PC-3 (cell line): ENCODE measurements at regions not wholly inside any gene's neighbourhood (a gene's known extent, or its start where the extent isn't known, plus 50 kb on each side); places are given as distances from the start of the nearest gene placed in this dataset.

ENCODE experiments used
- EZH2 ChIP-seq: fragments of 300-600 bp; sonication (generic); IDR thresholded peaks from one replicate; pipeline ENCODE4 v1.6.1; 2017; ENCODE audit warnings: antibody characterized with exemption, mild to moderate bottlenecking, low read length; ENCODE audit not compliant: unreplicated experiment
- TF ChIP-seq, protein P1 (sequence below): fragments of 300-600 bp; sonication (generic); conservative IDR thresholded peaks from 2 replicates; pipeline ENCODE4 v1.5.1; 2017; ENCODE audit warnings: antibody characterized with exemption, low read depth, mild to moderate bottlenecking, low read length

DNA sequence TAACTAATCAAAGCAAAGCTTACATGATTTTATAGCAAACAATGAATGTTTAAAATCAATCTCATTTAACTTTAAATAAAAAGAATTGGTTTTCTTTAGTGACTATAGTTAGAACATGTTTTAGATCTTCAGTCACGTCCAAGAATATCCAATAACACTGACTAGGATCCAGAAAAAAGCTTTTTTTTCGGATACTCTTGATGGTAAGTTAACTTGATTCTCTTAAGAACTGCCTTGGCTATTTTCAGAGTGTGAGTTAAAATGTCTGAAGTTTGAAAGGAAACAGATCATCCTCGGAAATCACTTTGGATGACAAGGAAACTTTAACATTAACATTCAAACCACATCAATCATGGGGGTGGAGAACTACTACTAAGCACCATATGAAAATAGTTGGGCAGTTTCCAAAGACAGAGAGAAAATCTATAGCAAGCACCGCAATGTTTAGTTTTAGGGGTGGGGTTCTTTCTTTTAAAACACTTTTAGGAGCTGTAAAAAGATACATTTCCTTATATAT lies 83.7 kb upstream of the SLC27A6 start:
- TF ChIP-seq, protein P1, sequence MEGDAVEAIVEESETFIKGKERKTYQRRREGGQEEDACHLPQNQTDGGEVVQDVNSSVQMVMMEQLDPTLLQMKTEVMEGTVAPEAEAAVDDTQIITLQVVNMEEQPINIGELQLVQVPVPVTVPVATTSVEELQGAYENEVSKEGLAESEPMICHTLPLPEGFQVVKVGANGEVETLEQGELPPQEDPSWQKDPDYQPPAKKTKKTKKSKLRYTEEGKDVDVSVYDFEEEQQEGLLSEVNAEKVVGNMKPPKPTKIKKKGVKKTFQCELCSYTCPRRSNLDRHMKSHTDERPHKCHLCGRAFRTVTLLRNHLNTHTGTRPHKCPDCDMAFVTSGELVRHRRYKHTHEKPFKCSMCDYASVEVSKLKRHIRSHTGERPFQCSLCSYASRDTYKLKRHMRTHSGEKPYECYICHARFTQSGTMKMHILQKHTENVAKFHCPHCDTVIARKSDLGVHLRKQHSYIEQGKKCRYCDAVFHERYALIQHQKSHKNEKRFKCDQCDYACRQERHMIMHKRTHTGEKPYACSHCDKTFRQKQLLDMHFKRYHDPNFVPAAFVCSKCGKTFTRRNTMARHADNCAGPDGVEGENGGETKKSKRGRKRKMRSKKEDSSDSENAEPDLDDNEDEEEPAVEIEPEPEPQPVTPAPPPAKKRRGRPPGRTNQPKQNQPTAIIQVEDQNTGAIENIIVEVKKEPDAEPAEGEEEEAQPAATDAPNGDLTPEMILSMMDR, result no peak
- no peak for TF ChIP-seq EZH2
